ENCODE measurements at regions not wholly inside any gene's neighbourhood (a gene's known extent, or its start where the extent isn't known, plus 50 kb on each side); places are given as distances from the start of the nearest gene placed in this dataset.

- Histone ChIP-seq H3K36me3 (ENCODE audit: insufficient read depth, low read length, poor library complexity, severe bottlenecking) (no peaks in the 10 kb centered on the region), H3K27ac (ENCODE audit: low read depth, low read length, poor library complexity, severe bottlenecking) (peak overlapping the region; percentile 30), H3K9me3 (ENCODE audit: low read depth, low read length, poor library complexity, severe bottlenecking) (no peaks in the 10 kb centered on the region), H3K4me1 (ENCODE audit: insufficient read depth, low read length, poor library complexity, severe bottlenecking) (peaks cover 10% of the 10 kb centered on the region), H3K4me3 (ENCODE audit: low read depth, low read length, poor library complexity, severe bottlenecking) (no peak overlapping the region), H3K27me3 (replicated peaks; ENCODE audit: insufficient read depth, low read depth, low read length, poor library complexity) (no peaks in the 10 kb centered on the region)
- ChIA-PET CTCF (no interaction called here), POLR2A (ENCODE audit: low non-redundant PET) (no interaction called here)
- no peak for DNase-seq (ENCODE audit: low spot score)
- TF ChIP-seq, protein P1, sequence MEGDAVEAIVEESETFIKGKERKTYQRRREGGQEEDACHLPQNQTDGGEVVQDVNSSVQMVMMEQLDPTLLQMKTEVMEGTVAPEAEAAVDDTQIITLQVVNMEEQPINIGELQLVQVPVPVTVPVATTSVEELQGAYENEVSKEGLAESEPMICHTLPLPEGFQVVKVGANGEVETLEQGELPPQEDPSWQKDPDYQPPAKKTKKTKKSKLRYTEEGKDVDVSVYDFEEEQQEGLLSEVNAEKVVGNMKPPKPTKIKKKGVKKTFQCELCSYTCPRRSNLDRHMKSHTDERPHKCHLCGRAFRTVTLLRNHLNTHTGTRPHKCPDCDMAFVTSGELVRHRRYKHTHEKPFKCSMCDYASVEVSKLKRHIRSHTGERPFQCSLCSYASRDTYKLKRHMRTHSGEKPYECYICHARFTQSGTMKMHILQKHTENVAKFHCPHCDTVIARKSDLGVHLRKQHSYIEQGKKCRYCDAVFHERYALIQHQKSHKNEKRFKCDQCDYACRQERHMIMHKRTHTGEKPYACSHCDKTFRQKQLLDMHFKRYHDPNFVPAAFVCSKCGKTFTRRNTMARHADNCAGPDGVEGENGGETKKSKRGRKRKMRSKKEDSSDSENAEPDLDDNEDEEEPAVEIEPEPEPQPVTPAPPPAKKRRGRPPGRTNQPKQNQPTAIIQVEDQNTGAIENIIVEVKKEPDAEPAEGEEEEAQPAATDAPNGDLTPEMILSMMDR (conservative IDR thresholded peaks at IDR 0.05; ENCODE audit: low read depth, low read length): no peak
- no TSS peak for BruUV-seq (replicated peaks)
- intact Hi-C loops (cut with micrococcal nuclease; ENCODE audit: unreplicated experiment): no loop called here
Observed at GRCh38 chr6:139905404-139906052, 531.1 kb upstream of the CITED2 start.

DNA sequence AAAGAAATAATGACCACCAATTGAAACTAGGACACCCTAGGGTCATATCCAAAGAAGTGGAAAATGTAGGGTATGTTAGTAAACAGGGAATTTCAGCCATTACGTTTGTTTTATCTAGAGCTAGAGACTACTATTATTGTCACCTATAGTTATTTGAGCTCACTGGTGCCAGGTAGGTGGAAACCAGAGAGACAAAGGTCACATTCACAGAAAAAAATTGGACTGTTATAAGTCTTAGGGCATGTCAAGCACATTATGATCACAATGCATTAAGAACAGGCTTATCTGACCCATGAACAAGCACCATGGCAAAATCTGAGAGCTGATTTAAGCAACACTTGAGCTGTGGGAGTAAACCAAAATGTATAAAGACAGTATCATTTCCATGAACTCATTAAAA lies 530.1 kb upstream of the CITED2 start:
- no TSS peak for BruUV-seq (replicated peaks)
- intact Hi-C loops (cut with micrococcal nuclease; ENCODE audit: unreplicated experiment): no loop called here
- POLR2A ChIA-PET (ENCODE audit: low non-redundant PET): no interaction called here
- Histone ChIP-seq H3K36me3 (ENCODE audit: insufficient read depth, low read length, poor library complexity, severe bottlenecking) (no peaks in the 10 kb centered on the region), H3K4me1 (ENCODE audit: insufficient read depth, low read length, poor library complexity, severe bottlenecking) (peaks cover 10% of the 10 kb centered on the region), H3K9me3 (ENCODE audit: low read depth, low read length, poor library complexity, severe bottlenecking) (no peaks in the 10 kb centered on the region), H3K27ac (ENCODE audit: low read depth, low read length, poor library complexity, severe bottlenecking) (no peak overlapping the region), H3K4me3 (ENCODE audit: low read depth, low read length, poor library complexity, severe bottlenecking) (no peak overlapping the region), H3K27me3 (replicated peaks; ENCODE audit: insufficient read depth, low read depth, low read length, poor library complexity) (no peaks in the 10 kb centered on the region)
- no peak for TF ChIP-seq EZH2 (IDR thresholded peaks at IDR 0.05; ENCODE audit: borderline replicate concordance, low read depth, low read length, poor library complexity, severe bottlenecking)
- TF ChIP-seq, protein P1 (conservative IDR thresholded peaks at IDR 0.05; ENCODE audit: low read depth, low read length): no peak
- CTCF ChIA-PET: no interaction called here
- DNase-seq (ENCODE audit: low spot score): no peak

DNA sequence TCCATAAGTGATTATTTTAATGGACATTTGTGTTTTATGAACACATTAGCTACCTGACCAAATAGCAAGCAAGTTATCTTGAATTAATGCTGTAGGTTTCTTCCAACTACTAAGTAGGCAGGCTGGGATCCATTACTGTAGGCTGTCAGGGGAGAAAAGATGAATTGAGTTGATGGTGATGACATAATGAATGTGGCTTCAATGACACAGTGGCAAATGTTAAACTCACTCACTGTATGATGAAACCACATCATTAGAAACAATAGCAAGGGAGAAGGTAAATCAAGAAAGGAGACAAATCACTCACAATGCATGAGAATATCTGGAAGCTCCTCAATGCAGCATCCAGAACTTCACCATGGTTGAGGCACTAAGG lies 529.7 kb upstream of the CITED2 start:
- intact Hi-C loops (cut with micrococcal nuclease; ENCODE audit: unreplicated experiment): no loop called here
- Histone ChIP-seq H3K27ac (ENCODE audit: low read depth, low read length, poor library complexity, severe bottlenecking) (no peak overlapping the region), H3K27me3 (replicated peaks; ENCODE audit: insufficient read depth, low read depth, low read length, poor library complexity) (no peaks in the 10 kb centered on the region), H3K36me3 (ENCODE audit: insufficient read depth, low read length, poor library complexity, severe bottlenecking) (no peaks in the 10 kb centered on the region), H3K4me3 (ENCODE audit: low read depth, low read length, poor library complexity, severe bottlenecking) (no peak overlapping the region), H3K4me1 (ENCODE audit: insufficient read depth, low read length, poor library complexity, severe bottlenecking) (peaks cover 10% of the 10 kb centered on the region), H3K9me3 (ENCODE audit: low read depth, low read length, poor library complexity, severe bottlenecking) (no peaks in the 10 kb centered on the region)
- ChIA-PET CTCF (no interaction called here), POLR2A (ENCODE audit: low non-redundant PET) (no interaction called here)
- no TSS peak for BruUV-seq (replicated peaks)
- TF ChIP-seq EZH2 (IDR thresholded peaks at IDR 0.05; ENCODE audit: borderline replicate concordance, low read depth, low read length, poor library complexity, severe bottlenecking): no peak
- TF ChIP-seq, protein P1 (conservative IDR thresholded peaks at IDR 0.05; ENCODE audit: low read depth, low read length): no peak
- DNase-seq (ENCODE audit: low spot score): no peak

Data from A673 (cell line).